ENCODE measurements at regions not wholly inside any gene's neighbourhood (a gene's known extent, or its start where the extent isn't known, plus 50 kb on each side); places are given as distances from the start of the nearest gene placed in this dataset.

- no peak for DNase-seq (ENCODE audit: low read depth in 2 of 2)
Measured at GRCh38 chr12:127429551-127430285, 837.3 kb upstream of the TMEM132C start.

DNA sequence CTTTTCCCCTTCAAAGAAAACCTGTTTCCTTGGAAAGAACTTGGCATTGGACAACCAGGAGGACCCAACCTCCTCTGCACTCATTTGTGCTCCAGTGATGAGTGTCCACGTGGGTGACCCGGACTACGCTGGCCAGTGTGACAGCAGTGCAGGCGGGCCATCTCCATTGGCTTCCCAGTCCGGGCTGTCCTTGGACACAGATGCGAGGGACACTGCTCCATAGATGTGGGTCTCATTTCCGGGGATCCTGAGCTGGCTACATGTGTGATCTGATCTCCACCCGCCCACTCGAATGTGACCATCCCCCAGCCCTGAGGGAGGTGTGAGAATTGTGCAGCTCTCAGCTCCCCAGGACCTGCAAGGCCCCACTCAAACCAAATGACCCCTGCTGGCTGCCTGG lies 836.6 kb upstream of the TMEM132C start:
- no peak for DNase-seq (ENCODE audit: low read depth in 2 of 2)

DNA sequence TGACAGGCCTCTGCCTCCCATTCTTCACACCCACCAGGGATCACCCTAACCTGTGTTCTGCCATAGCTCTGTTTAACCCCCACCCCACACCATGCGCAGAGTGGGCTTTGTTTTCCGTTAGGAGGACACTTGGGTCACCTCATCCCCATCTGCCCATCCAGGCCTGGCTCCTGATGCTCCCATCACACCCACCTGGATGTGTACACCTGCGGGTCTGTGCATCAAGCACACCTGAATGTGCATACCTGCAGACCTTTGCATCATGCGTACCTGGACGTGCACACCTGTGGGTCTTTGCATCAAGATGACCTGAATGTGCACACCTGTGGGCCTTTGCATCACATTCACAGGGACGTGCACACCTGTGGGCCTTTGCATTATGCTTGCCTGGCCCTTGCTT lies 835.8 kb upstream of the TMEM132C start:
- DNase-seq (ENCODE audit: low read depth in 2 of 2), result no peak

- no peak for DNase-seq (ENCODE audit: low read depth in 2 of 2)
Measured at GRCh38 chr12:127431594-127431993, 835.4 kb upstream of the TMEM132C start.

GRCh38 chr12:127435439-127435838 lies 831.5 kb upstream of the TMEM132C start:
- no peak for DNase-seq (ENCODE audit: low read depth in 2 of 2)

DNA sequence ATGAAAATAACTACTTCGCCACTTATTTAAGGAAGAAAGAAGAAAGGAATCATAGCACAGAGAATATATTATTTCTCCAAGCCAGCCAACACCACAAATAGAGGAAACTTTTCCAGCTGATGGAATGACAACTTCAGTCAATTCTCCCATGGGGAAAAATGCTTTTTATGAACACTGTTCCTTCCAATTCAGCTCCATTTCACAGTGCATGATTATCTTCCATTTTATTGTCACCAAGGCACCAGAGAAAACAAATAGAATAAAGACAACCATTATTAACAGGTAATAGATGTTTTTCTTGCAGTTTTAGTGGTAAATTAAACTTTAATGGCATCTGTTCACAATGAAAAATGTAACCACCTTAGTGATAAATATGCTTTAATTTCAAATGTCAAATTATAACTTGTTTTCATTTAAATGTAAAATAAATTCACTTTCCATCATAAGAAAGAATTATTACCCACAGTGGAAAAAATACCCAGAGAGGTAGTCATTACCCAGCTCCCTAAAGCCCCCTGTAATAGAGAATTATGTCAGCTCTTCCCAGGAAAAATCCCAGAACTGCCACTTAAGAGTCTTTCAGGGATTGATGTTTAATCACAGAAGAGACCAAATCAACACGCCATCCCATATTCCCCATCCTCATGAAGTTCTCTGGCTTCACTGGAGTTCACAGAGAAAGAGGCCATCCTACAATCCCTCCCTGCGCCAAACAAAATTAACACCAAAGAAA lies 828.3 kb upstream of the TMEM132C start:
- no peak for DNase-seq (ENCODE audit: low read depth in 2 of 2)

DNA sequence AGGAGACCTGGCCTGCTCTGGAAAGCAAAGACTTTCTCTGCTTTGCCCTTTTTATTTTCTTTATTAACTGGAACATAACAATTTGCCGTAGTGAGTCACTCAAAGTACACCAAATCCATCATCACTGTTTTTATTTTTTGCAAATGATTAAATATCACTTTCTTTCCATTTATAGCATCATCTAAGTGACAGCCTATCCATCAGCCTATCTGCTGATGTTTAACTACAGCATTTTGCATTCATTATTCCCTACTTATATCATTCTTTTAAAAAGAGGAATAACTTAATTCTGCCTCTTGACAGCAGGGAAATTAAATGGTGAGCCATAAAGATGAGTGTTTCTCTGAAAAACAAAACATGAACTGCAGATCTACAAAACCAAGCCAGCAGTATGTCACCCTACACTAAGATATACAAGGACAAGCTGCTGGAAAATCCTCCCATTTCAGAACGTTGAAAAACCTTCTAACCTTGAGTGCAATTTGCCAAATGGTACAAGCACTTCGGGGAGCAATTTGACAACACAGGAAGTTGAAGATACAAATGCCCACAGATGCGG lies 821.3 kb upstream of the TMEM132C start:
- DNase-seq (ENCODE audit: low read depth in 2 of 2), result no peak

GRCh38 chr12:127448906-127449305 lies 818.1 kb upstream of the TMEM132C start:
- no peak for DNase-seq (ENCODE audit: low read depth in 2 of 2)

GRCh38 chr12:127450826-127451225 lies 816.1 kb upstream of the TMEM132C start:
- no peak for DNase-seq (ENCODE audit: low read depth in 2 of 2)

DNA sequence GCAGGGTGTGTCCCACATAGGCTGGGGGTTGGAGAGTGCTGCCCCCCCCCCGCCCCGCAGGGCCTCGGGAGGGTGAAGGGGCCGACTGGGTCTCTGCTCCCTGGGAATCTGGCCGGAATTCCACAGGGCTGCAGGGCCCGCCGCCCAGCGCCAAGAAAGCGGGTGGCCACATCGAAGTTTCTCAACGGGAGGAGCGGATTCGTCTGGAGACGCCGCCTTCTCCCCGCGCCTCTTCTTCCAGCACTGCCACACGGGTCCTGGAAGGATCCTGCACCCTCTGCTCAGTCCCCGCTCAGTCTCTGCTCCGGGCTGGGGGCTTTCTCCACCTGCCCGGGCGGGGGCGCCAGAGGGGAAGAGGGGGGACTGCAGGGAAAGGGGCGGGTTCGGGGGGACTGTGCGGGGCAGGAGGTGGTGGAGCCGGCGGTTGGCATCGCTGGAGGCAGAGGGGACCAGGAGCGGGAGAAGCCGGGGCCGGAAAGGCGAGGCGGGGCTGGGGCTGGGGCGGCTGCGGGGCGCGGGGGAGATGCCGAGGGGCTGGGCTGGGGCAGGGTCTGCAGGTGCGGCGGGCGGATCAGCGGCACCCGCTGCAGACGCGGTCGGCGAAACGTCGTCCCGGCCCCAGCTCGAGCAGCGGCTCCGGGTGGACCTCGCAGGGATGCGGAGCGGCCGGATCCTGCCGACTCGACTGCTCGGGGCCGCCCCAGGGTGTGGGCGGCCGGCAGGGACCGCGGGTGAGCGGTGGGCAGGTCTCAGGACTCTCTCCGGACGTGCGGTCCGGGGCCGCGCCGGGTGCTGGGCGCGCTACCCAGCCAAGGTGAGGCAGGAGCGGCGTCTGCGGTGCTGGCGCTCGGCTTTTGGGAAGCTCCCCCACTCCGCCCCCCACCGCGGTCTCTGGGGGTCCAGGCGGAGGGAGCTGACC lies 811.4 kb upstream of the TMEM132C start:
- no peak for DNase-seq (ENCODE audit: low read depth in 2 of 2)

GRCh38 chr12:127457726-127458125 lies 809.2 kb upstream of the TMEM132C start:
- no peak for DNase-seq (ENCODE audit: low read depth in 2 of 2)

DNA sequence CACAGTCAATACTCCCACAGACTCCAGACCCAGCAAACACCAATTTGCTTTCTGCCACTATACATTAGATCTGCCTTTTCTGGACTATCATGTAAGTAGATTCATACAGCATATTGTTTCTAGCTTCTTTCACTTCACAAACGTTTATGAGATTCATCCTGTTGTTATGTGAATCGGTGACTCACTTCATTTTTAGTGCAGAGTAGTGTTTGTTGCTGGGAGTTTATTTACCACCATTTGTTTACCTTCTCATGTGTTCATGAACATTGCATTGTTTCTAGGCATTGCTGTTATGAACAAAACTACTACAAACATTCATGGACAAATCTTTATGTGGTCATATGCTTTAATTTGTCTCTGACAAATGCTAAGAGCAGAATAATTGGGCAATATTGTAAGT lies 807.8 kb upstream of the TMEM132C start:
- DNase-seq (ENCODE audit: low read depth in 2 of 2), result no peak

- DNase-seq (ENCODE audit: low read depth in 2 of 2), result no peak
Measured at GRCh38 chr12:127459687-127460086, 807.3 kb upstream of the TMEM132C start.

DNA sequence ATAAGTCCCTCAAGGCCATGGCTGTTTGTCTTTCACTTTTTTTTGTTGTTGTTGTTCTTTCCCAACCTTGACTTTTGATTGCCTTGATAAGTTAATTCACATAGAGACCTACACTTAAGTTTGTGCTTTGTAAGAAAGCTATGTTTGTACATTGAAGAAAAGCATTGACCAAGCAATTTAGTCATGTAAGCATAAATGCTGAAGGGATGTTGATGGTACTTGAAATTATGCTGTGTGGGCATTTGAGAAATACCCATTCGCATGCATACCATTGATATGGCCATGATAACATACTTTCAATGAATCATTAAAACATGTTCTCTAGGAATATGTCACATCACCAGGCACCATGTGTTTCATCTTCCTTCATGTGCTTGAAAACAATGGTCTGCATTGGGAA lies 803.7 kb upstream of the TMEM132C start:
- no peak for DNase-seq (ENCODE audit: low read depth in 2 of 2)

DNA sequence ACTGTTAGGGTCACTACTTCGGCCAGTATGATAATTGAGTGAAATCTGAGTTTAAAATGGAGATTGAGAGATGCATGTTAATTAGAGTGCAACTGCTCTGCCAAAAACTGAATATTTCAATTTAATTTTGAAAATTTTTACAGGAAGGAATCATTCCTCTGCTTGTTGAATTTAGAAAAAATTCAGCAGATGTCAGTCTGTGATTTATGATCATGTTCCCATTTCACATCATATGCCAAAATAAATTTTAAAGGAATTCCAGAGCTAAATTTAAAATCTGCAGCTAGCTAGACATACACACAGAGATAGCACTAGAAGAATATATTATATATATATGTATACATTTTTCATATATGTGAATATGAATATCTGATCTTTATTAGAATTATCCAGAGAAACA lies 797.6 kb upstream of the TMEM132C start:
- no peak for DNase-seq (ENCODE audit: low read depth in 2 of 2)

GRCh38 chr12:127473766-127474165 lies 793.2 kb upstream of the TMEM132C start:
- DNase-seq (ENCODE audit: low read depth in 2 of 2), result no peak

- DNase-seq (ENCODE audit: low read depth in 2 of 2), result no peak
Measured at GRCh38 chr12:127479256-127479655, 787.7 kb upstream of the TMEM132C start.

DNA sequence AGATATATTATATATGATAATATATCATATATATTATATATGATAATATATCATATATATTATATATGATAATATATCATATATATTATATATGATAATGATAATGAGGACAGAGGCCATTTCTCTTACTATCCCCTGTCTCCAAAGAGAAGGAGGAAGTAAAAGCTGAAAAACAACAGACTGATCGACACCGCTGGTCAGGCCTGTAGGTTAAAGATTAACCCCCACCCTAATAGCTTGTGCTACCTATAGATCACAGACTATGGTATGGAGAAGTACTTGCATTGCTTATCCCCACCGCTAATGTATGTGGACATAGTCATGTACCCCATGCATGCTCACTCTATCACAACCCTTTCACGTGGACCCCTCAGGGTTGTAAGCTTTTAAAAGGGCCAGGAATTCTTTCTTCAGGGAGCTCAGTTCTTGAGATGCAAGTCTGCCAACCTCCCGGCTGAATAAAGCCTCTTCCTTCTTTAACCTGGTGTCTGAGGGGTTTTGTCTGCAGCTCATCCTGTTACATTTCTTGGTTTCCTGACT lies 786.1 kb upstream of the TMEM132C start:
- DNase-seq (ENCODE audit: low read depth in 2 of 2), result no peak

GRCh38 chr12:127482950-127483349 lies 784.0 kb upstream of the TMEM132C start:
- DNase-seq (ENCODE audit: low read depth in 2 of 2), result no peak

DNA sequence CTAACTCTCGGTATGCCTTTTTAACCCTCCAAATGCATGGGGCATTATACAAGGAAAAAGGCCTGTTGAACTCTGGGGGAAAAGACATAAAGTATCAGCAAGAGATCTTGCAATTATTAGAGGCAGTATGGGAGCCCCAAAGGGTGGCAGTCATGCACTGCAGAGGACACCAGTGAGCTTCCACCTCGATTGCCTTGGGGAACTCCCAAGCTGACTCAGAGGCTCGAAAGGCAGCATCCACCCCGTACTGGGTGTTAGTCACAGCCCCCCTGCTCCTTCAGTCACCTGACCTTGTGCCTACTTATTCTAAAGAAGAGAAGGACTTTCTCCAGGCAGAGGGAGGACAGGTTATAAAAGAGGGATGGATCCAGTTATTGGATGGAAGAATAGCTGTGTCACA lies 781.4 kb upstream of the TMEM132C start:
- no peak for DNase-seq (ENCODE audit: low read depth in 2 of 2)

DNA sequence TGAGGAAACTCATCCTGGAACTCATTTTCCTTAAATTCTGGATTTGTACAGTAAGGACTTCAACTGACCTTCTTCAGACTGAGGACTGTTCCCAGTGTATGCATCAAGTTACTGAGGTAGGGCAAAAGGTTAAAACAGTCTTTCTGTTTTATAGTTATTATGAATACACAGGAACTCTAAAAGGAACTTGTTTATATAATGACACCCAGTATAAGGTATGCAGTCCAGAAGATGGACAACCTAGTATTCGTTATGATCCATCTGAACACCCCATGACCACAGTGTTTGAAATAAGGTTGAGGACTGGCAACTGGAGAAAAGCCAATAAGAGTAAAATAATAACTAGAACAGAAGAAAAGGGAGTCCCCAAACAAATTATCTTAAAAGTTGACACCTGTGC lies 779.9 kb upstream of the TMEM132C start:
- no peak for DNase-seq (ENCODE audit: low read depth in 2 of 2)

- DNase-seq (ENCODE audit: low read depth in 2 of 2), result no peak
Measured at GRCh38 chr12:127489061-127489460, 777.9 kb upstream of the TMEM132C start.
